ENCODE measurements at regions not wholly inside any gene's neighbourhood (a gene's known extent, or its start where the extent isn't known, plus 50 kb on each side); places are given as distances from the start of the nearest gene placed in this dataset.

GRCh38 chr18:64982414-64983055, 768.3 kb upstream of the CDH7 start:
- DNase-seq: no peak

- no peak for DNase-seq
These were observed 768.9 kb upstream of the CDH7 start for GRCh38 chr18:64981915-64982314.

GRCh38 chr18:64979791-64980190, 771.0 kb upstream of the CDH7 start:
- no peak for DNase-seq

GRCh38 chr18:64974391-64975125, 776.3 kb upstream of the CDH7 start:
- no peak for DNase-seq

GRCh38 chr18:64972545-64972944, 778.3 kb upstream of the CDH7 start:
- DNase-seq: no peak

- no peak for DNase-seq
These were observed 784.1 kb upstream of the CDH7 start for GRCh38 chr18:64966667-64967066.

GRCh38 chr18:64956465-64956864, 794.3 kb upstream of the CDH7 start:
- DNase-seq: no peak

GRCh38 chr18:64949885-64950284, 800.9 kb upstream of the CDH7 start:
- DNase-seq: no peak

GRCh38 chr18:64936671-64937070, 787.8 kb upstream of the LINC00305 start:
- no peak for DNase-seq

GRCh38 chr18:64929036-64929435, 780.1 kb upstream of the LINC00305 start:
- no peak for DNase-seq

- no peak for DNase-seq
These were observed 771.2 kb upstream of the LINC00305 start for GRCh38 chr18:64919971-64920570.

- DNase-seq: no peak
These were observed 770.0 kb upstream of the LINC00305 start for GRCh38 chr18:64918851-64919250.

- DNase-seq: no peak
These were observed 744.5 kb upstream of the LINC00305 start for GRCh38 chr18:64893349-64893748.

GRCh38 chr18:64888956-64889355, 740.1 kb upstream of the LINC00305 start:
- no peak for DNase-seq

GRCh38 chr18:64886995-64887394, 738.1 kb upstream of the LINC00305 start:
- DNase-seq: no peak

GRCh38 chr18:64882896-64883295, 734.0 kb upstream of the LINC00305 start:
- DNase-seq: no peak

GRCh38 chr18:64876833-64877232, 727.9 kb upstream of the LINC00305 start:
- no peak for DNase-seq

GRCh38 chr18:64872710-64873458, 724.0 kb upstream of the LINC00305 start:
- no peak for DNase-seq

GRCh38 chr18:64854112-64854511, 705.2 kb upstream of the LINC00305 start:
- no peak for DNase-seq

GRCh38 chr18:64852281-64852680, 703.4 kb upstream of the LINC00305 start:
- DNase-seq: no peak

GRCh38 chr18:64851726-64852125, 702.8 kb upstream of the LINC00305 start:
- no peak for DNase-seq

GRCh38 chr18:64850791-64851190, 701.9 kb upstream of the LINC00305 start:
- no peak for DNase-seq

All from suppressor macrophage (primary cell).